22Rv1 (cell line): ENCODE measurements at regions not wholly inside any gene's neighbourhood (a gene's known extent, or its start where the extent isn't known, plus 50 kb on each side); places are given as distances from the start of the nearest gene placed in this dataset.
A peak's percentile ranks its signal among the peaks of the same experiment; 100 is the strongest.

Source experiments
- H3K27ac ChIP-seq: fragments of 450-650 bp; 2 replicates; pipeline ENCODE4 v1.5.1; 2017
- ZFX ChIP-seq: fragments of 450-650 bp; IDR thresholded peaks from 2 replicates; pipeline ENCODE4 v1.6.1; 2017; ENCODE audit warnings: antibody characterized with exemption, borderline replicate concordance
- TF ChIP-seq, protein P1 (sequence below): fragments of 450-650 bp; IDR thresholded peaks from 2 replicates; pipeline ENCODE4 v1.5.1; 2017; ENCODE audit warnings: mild to moderate bottlenecking

DNA sequence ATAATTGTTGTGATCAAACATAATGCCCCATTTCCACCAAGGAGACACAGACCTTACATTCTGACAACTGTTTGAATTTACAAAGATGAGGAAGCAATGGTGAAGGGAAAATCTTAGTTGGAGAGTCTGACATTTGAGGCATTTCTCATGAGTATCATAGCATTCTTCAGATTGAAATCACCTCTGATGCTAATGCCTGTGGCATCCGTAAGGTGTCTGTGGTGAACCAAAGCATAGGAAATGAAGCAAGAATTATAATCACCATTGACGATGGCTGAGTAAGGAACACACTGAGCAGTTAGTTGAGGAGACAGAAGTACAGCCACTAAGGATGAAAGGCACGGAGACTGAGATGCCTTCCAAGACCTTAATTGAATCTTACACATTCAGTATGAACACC is 575.7 kb downstream of the TRIML1 start:
- H3K27ac ChIP-seq: no peak overlapping the region
- no peak for TF ChIP-seq ZFX
- TF ChIP-seq, protein P1, sequence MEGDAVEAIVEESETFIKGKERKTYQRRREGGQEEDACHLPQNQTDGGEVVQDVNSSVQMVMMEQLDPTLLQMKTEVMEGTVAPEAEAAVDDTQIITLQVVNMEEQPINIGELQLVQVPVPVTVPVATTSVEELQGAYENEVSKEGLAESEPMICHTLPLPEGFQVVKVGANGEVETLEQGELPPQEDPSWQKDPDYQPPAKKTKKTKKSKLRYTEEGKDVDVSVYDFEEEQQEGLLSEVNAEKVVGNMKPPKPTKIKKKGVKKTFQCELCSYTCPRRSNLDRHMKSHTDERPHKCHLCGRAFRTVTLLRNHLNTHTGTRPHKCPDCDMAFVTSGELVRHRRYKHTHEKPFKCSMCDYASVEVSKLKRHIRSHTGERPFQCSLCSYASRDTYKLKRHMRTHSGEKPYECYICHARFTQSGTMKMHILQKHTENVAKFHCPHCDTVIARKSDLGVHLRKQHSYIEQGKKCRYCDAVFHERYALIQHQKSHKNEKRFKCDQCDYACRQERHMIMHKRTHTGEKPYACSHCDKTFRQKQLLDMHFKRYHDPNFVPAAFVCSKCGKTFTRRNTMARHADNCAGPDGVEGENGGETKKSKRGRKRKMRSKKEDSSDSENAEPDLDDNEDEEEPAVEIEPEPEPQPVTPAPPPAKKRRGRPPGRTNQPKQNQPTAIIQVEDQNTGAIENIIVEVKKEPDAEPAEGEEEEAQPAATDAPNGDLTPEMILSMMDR: no peak

DNA sequence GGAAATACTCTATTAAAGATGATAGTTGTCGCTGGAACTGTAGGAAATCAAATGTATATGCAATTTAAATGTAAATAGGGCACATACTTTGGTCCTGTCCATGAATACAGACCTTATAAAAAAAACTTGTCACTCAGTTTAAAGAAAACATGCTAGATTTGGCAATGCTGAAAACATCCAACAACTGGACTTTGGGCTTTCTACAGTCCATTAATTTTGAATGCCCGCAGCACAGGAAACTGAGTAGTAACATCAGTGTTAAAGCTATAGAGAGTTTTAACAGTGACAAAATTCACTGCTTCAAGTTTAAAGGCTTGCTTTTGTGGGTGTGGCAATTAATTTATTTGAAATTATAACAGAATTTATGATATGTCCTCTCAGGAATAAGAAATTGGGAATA is 578.4 kb downstream of the TRIML1 start:
- H3K27ac ChIP-seq: no peak overlapping the region
- TF ChIP-seq, protein P1: no peak
- TF ChIP-seq ZFX: no peak

DNA sequence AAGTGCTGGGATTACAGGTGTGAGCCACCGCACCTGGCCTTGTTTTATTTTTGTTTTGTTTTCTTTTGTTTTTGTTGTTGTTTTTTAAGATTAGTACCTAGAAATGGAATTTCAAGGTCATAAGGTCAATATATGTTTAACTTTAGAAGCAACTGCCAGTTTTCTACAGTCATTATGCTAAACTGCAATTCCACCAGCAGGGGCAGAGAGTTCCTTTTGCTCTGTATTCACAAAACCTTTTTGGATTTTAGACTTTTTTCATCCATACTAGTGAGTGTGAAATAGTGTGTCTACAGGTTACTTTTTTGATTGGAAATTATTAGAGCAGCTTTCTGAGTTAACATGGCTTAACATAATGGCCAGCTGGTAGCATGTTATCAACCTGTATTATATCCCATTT is 580.6 kb downstream of the TRIML1 start:
- H3K27ac ChIP-seq: no peak overlapping the region
- TF ChIP-seq, protein P1: peak; percentile 9; the same call in 1 of the 2 replicates
- TF ChIP-seq ZFX: no peak

DNA sequence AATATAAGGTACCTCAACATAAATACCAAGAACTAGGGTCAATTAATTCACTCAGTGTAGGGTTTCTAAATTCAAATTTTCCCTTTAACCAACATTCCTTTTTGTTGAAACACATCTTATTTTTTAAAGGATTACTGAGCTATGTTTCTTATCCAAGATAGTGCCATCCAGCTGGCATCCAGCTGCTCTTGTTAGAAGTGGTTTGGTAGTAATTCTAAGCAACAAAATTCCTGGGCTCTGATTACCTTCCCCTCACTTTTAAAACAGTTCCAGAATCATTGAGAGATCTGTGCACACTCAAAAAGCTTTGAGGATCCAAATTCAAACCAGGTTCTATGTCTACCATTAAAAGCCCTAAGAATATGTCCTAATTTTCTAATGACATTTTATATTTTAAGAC is 583.7 kb downstream of the TRIML1 start:
- TF ChIP-seq, protein P1: no peak
- no peak for TF ChIP-seq ZFX
- H3K27ac ChIP-seq: no peak overlapping the region

DNA sequence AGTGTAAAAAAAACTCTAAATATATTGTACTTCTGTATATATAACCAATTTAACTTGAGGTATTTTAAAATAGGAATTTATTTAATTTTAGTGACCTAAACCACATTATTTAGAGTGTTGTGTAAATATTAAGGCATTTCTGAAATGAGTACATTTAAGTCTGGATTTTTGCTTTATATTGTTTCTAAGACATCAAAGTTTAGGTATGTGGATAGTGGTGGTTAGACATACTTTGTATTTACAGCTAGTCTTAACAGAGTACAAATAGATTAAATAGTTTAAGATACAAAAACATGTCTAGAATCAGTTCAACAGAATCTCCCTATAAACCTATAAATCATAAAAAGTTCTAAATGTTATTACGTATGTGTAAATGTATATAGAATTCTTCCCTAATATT is 588.5 kb downstream of the TRIML1 start:
- H3K27ac ChIP-seq: no peak overlapping the region
- TF ChIP-seq ZFX: no peak
- TF ChIP-seq, protein P1: no peak

DNA sequence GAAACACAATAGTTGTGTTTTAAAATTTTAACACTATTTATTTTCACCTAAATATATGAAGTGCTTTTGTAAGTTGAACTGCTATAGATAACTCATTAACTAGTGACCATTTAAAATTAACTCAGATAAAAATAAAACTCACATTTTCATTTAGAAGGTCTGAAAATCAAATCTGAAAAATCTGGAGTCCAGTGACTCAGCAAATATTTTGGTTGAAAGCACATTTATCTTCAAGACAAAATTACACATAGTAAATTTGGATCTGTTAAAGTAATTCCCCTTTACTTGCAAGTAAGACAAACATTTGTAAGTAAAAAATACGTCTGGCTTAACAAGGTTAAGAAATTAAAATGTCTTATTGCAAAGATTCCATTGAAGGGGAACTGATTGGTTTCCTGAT is 589.1 kb downstream of the TRIML1 start:
- TF ChIP-seq, protein P1: no peak
- TF ChIP-seq ZFX: no peak

DNA sequence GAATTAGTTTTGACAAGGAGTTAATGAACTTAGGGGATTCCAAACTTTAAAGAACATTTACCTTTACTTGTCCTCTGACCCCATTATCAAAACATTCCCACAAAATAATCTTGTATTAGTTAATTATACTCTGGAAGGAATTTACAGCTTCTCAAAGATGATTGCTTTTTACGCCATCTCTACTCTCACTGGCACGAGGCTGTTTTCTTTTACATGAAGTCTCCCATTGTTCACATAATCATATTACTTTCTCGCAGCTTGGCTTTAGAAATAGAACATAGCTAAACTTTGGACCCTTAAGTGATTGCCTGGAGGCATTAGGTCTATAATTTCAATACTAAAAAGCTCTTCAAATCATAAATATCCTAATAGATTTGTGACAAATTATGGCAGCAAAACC is 592.9 kb downstream of the TRIML1 start:
- H3K27ac ChIP-seq: no peak overlapping the region
- no peak for TF ChIP-seq ZFX
- TF ChIP-seq, protein P1: no peak

More for the DNA sequence above, 589.1 kb downstream of the TRIML1 start:
- no peak overlapping the region for H3K27ac ChIP-seq
